Stimulated activated CD4-positive, alpha-beta T cell treated with anti-CD3 and anti-CD28 coated beads, Interleukin-1b, Interleukin-23, amount 100 ng/mL, for 24 hours (primary cell): ENCODE measurements at regions not wholly inside any gene's neighbourhood (a gene's known extent, or its start where the extent isn't known, plus 50 kb on each side); places are given as distances from the start of the nearest gene placed in this dataset.
"Not testable (repeated sequence)": the region's sequence is repeated elsewhere in the genome, so short reads cannot be mapped to it uniquely, and the experiment has no call there.

ENCODE experiments used
- DNase-seq, 4 experiments: peaks; one replicate each; pipeline ENCODE4 v3.0.0-alpha.2; 2020; ENCODE audit warnings: low read depth in 4 of 4, low spot score in 1 of 4

DNA sequence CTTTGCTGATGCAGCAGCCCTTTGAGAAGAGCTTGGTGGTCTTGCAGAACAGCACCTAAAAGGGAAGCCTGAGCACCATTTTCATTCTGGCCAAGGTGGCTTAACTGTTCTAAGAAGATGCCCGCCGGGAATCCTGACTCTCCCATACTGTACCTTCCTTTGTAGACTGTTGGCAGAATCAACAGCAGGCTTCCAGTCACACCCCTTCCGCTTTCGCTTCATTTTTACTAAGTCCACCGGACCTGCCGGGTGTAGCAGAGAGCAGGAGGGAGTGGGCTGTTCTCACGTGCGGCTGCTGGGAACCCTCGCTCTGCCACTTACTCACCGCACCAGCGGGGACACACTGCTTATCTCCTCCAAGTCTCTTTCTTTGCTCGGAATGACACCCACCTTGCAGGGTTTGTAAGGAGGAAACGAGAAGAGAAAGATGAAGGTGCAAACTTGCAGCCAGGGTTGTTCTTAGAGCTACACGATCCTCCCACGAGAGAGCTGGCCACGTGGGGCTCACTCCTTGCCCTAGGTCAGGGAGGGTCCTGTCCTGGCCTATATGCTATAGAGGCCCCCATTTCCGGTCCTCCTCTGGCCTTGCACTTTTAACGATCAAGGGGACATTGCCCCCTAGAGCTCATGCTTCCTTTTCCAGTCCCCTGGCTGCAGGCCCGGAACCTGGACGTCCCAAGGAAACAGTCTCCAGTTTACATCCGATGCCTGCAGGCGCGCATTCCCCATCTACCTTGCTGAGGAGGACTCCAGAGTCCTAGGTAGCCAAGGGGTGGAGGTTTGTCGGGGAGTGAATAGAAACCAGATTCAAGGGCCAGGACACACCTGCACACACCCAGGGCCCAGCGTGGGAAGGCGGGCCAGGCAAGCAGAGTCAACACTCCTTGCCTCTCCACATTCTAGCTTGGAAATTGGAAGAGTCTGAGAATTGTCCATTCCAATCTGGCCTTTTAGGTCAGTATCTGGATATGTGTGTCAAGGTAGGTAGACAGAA lies 453.6 kb downstream of the IRS2 start:
- DNase-seq = no peak

DNA sequence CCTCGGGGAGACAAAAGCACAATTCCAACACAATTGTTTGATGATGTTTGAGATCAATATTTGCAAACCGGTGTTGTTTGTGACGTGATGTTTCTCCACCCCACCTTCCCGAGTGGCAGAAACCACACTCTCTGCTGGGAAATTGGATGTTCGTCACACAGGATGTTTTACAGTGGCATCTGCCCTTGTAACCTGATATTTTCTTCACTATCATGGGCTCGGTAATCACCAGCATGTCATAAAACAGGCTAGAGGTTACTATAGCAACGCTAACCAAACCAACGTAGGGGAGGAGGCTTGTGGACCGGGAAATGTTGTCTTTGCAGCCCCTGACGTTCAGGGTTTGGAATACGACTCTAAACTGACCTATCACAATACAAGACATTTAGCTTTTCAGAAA lies 454.5 kb downstream of the IRS2 start:
- DNase-seq = no peak

- DNase-seq = no peak
Observed at GRCh38 chr13:109331011-109331433, 455.4 kb downstream of the IRS2 start.

GRCh38 chr13:109330123-109330522 lies 456.3 kb downstream of the IRS2 start:
- DNase-seq = no peak

- no peak for DNase-seq
Observed at GRCh38 chr13:109329175-109329574, 457.2 kb downstream of the IRS2 start.

- no peak for DNase-seq
Observed at GRCh38 chr13:109326601-109327000, 459.8 kb downstream of the IRS2 start.

DNA sequence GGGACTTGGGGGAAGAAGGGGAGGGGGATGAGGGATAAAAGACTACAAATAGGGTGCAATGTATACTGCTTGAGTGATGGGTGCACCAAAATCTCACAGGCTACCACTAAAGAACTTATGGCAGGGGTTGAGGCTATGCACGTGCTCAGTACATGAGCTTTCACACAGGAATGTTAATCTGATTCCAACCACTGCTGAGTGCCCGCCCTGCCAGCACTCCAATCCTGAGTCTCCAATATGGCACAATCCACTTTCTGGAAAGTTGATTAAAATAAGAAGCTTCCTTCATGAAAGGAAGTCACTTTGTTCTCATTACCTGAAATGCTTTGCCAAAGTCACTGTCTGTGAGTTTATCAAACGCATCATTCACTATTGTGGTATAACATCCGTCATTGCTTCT lies 463.0 kb downstream of the IRS2 start:
- DNase-seq = no peak

- DNase-seq = no peak
Observed at GRCh38 chr13:109318945-109319590, 467.3 kb downstream of the IRS2 start.

DNA sequence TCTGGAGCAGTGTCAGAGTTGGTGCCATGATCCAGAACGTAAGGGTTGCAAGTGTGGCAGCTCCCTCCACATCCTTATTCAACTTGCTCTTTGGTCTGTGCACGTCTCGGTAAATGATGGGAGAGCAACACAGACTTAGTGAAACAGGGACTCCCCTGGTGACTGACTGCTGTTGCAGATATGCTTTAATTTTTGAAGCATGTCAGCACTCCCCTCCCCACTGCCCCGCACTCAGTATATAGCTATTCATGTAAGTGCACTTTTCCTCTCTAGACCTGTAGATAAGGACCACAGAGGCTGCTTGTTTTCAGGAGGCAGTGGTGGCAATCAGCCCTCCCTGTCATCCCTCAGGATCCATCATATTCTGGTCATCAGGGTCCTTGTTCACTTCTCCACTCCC lies 470.9 kb downstream of the IRS2 start:
- no peak for DNase-seq

GRCh38 chr13:109314101-109314500 lies 472.3 kb downstream of the IRS2 start:
- no peak for DNase-seq

DNA sequence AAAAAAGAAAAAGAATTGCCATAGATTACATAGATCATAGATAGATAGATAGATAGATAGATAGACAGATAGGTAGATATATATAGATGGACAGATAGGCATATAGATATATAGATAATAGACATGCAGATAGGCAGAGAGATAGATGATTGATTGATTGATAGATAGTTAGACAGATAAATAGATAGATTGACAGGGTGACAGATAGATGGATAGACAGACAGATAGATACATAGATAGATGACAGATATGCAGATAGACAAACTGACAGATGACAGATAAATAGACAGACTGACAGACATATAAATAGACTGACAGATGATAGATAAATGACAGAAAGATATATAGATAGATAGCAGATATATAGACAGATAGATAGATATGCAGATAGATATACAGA lies 474.0 kb downstream of the IRS2 start:
- DNase-seq = no peak

DNA sequence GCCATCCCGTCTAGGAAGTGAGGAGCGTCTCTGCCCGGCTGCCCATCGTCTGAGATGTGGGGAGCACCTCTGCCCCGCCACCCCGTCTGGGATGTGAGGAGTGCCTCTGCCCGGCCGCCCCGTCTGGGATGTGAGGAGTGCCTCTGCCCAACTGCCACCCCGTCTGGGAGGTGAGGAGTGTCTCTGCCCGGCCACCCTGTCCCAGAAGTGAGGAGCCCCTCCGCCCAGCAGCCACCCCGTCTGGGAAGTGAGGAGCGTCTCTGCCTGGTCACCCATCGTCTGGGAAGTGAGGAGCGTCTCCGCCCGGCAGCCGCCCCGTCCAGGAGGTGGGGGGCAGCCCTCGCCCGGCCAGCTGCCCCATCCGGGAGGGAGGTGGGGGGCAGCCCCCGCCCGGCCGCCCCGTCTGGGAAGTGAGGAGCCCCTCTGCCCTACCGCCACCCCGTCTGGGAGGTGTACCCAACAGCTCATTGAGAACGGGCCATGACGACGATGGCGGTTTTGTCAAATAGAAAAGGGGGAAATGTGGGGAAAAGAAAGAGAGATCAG lies 474.9 kb downstream of the IRS2 start:
- not testable (repeated sequence) for DNase-seq

- no peak for DNase-seq
Observed at GRCh38 chr13:109309625-109310363, 476.6 kb downstream of the IRS2 start.

- no peak for DNase-seq
Observed at GRCh38 chr13:109307027-109307426, 479.4 kb downstream of the IRS2 start.

DNA sequence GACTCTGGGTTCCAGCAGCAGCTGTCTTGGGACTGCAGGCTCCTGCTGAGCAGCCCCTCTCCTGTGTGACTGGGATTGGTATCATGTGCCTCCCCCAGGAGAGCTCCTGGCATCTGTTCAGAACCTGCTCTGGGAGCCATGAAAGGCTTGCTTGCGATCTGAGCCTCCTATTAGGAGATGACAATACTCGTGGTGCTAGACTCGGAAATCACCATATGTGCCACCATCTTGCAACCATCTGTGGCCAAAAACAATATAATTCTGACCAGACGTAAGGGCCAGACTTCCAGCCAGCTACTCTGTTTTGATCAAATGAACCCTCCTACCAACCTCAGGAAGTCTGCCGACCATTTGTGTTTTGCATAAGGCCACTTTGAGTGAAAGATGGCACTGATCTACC lies 484.7 kb downstream of the IRS2 start:
- no peak for DNase-seq

- no peak for DNase-seq
Observed at GRCh38 chr13:109301276-109301675, 485.1 kb downstream of the IRS2 start.

GRCh38 chr13:109297628-109298027 lies 488.8 kb downstream of the IRS2 start:
- no peak for DNase-seq

GRCh38 chr13:109293166-109293565 lies 493.2 kb downstream of the IRS2 start:
- DNase-seq = no peak

GRCh38 chr13:109288151-109288709 lies 498.2 kb downstream of the IRS2 start:
- no peak for DNase-seq

DNA sequence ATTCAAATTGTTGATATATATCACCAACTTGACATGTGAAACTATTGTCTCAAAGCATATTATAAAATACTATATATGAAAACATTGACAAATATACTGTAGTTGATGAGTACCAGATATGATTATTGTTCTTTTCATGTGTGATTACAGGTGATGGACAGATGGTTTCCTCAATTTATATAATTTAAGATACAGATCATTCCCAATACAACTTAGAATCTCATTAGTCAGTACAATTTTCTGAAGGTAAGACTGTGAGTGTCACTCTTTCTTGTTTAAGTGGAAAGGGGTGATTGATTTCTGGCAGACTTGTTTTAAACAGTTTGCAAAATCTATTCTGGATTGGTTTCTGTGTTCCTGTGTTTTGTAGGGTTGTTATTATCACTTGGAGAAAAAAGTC lies 498.8 kb downstream of the IRS2 start:
- DNase-seq = no peak

DNA sequence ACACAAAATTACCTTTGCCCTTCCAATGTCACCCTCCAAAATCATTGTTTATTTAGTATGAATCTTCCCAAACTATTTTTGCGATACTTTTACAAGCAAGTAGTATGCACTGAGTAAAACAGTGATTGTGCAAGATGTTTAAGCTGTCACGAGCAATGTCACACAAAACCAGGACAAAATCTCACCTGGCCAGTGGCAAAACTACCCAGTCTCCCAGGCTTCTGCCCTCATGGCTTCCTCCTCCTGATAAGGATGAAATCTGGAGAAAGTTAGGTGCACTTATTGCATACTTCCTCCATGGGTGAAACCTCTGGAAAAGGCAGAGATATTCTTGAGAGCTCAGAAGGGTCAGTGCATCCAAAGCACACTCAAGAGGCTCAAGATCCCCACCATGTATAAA lies 500.8 kb downstream of the IRS2 start:
- no peak for DNase-seq
